GM13976 (cell line): ENCODE measurements at regions not wholly inside any gene's neighbourhood (a gene's known extent, or its start where the extent isn't known, plus 50 kb on each side); places are given as distances from the start of the nearest gene placed in this dataset.

Experiments used
- DNase-seq: peaks from one replicate; pipeline ENCODE4 v3.0.0; 2012; ENCODE audit warnings: low spot score
- in situ Hi-C: fragments of 300-500 bp; cut with MboI; formaldehyde crosslinking; loops from one replicate; pipeline ENCODE4 v1.12.0; 2022; ENCODE audit warnings: low sequenced_read_pairs, mixed read lengths, inconsistent platforms; ENCODE audit not compliant: unreplicated experiment
- TF ChIP-seq, protein P1 (sequence below): IDR thresholded peaks from 2 replicates; pipeline ENCODE4 v1.5.1; 2012; ENCODE audit warnings: borderline replicate concordance, mild to moderate bottlenecking; ENCODE audit not compliant: insufficient read depth; ENCODE audit errors: extremely low read depth, missing control alignments, control extremely low read depth

- TF ChIP-seq, protein P1, sequence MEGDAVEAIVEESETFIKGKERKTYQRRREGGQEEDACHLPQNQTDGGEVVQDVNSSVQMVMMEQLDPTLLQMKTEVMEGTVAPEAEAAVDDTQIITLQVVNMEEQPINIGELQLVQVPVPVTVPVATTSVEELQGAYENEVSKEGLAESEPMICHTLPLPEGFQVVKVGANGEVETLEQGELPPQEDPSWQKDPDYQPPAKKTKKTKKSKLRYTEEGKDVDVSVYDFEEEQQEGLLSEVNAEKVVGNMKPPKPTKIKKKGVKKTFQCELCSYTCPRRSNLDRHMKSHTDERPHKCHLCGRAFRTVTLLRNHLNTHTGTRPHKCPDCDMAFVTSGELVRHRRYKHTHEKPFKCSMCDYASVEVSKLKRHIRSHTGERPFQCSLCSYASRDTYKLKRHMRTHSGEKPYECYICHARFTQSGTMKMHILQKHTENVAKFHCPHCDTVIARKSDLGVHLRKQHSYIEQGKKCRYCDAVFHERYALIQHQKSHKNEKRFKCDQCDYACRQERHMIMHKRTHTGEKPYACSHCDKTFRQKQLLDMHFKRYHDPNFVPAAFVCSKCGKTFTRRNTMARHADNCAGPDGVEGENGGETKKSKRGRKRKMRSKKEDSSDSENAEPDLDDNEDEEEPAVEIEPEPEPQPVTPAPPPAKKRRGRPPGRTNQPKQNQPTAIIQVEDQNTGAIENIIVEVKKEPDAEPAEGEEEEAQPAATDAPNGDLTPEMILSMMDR, result no peak
- in situ Hi-C loops, result no loop called here
- DNase-seq, result no peak
Measured at GRCh38 chr6:82611751-82612150, 248.1 kb downstream of the TPBG start.

DNA sequence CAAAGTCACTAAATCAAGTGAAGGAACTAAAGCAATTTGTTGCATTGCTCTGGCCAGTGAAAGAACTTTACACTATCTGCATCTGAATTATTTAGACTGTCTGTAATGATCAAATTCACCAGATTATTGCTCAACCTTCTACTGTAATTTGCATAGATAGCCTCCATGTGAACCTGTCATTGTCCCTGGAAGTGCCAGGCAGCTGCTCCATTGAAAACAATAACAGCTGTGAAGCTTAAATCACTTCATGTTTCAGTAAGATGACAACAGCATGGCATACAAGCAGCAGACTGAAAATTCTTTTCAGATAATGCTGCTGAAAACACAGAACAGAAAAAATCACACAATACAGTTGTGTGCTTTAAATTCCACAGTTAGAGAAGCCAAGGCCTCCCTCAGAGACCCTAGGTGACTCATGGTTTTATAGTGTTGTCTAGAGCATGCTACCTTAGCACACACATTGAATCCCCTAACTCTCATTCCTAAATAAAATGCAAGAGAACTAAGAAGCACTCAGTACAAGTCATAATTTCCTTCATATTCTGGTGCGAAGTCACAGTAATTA is 248.9 kb downstream of the TPBG start:
- in situ Hi-C loops, result no loop called here
- DNase-seq, result no peak

DNA sequence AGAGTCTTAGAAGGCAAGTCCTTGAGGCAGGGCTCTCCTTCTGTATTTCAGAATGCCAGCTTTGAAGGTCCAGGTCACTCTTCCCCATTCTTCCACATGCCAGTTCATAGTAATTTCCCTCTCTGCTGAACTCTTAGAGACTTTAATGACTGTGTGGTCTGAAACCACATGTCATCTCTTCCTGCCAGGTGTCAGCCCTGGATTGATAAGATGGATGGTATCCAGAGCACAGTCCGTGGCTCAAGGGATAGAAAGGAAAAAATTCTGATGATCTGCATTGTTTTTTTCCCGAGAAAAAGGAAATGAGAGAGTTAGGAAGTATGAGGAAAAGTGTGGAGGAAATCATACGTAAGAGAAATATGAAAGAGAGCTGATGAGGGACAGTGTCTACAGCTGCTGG is 250.9 kb downstream of the TPBG start:
- DNase-seq, result no peak
- in situ Hi-C loops, result no loop called here

More for the DNA sequence above, 248.9 kb downstream of the TPBG start:
- TF ChIP-seq, protein P1, result no peak

DNA sequence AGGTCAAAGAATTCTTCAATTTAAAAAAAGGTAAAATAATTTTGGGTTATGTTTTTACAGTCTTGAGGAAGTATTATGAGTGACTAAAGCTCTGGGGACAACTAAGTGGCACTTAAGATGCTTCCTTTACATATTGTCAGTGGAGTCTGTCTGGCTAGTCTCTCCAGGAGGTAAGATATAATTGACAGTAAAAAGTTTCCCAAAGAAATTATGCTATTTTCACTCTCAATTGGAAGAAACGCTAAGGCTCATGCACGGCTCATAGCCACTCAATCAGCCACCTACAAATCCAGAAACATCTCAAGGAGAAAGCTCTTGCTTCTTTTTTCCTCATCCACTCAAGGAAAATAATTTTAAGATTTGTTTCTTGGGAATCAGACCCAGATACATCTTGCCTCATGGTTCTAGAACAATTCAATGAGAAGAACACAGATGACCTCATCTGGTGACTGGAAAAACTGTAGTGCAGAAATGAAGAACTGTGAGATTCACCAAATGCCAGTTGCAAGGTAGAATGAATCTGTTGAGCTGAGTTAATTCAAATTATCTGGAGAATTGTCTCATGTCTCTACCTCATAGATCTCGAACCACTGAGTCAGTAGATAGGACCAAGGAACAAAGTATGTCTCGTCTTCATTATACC is 252.9 kb downstream of the TPBG start:
- DNase-seq, result no peak
- TF ChIP-seq, protein P1, result no peak
- in situ Hi-C loops, result no loop called here

More for the DNA sequence above, 250.9 kb downstream of the TPBG start:
- TF ChIP-seq, protein P1, result no peak

DNA sequence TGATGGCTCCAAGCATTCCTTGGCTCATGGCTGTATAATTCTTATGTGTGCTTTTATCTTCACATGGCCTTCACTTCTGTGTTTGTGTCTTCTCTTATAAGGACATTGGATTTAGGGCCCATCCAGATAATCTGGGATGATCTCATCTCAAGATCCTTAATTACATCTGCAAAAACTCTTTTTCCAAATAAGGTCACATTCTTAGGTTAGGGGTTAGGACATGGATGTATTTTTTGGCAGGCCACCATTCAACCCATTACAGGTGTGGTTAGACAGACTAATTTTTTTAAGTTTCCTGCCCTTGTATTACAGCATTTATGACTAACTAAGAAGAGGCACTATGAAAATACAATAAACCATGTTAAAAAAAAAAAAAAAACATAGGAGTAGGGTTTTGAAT is 254.0 kb downstream of the TPBG start:
- TF ChIP-seq, protein P1, result no peak
- DNase-seq, result no peak
- in situ Hi-C loops, result no loop called here

- in situ Hi-C loops, result no loop called here
- TF ChIP-seq, protein P1, result no peak
- DNase-seq, result no peak
Measured at GRCh38 chr6:82619573-82619972, 256.0 kb downstream of the TPBG start.

DNA sequence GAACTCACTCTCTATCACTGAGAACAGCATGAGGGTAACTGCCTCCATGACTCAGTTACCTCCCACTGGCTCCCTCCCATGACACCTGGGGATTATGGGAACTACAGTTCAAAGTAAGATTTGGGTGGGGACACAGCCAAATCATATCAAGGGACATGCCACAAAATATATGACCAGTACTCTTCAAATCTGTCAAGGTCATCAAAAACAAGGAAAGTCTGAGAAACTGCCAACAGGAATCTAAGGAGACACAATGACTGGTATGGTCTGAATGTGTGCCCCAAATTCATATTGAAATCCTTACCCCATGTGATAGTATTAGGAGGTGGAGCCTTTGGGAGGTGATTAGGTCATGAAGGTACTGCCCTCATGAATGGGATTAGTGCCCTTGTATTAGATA is 258.8 kb downstream of the TPBG start:
- DNase-seq, result no peak
- TF ChIP-seq, protein P1, result no peak
- in situ Hi-C loops, result no loop called here
